ENCODE measurements at regions not wholly inside any gene's neighbourhood (a gene's known extent, or its start where the extent isn't known, plus 50 kb on each side); places are given as distances from the start of the nearest gene placed in this dataset.

- TF ChIP-seq, protein P1, sequence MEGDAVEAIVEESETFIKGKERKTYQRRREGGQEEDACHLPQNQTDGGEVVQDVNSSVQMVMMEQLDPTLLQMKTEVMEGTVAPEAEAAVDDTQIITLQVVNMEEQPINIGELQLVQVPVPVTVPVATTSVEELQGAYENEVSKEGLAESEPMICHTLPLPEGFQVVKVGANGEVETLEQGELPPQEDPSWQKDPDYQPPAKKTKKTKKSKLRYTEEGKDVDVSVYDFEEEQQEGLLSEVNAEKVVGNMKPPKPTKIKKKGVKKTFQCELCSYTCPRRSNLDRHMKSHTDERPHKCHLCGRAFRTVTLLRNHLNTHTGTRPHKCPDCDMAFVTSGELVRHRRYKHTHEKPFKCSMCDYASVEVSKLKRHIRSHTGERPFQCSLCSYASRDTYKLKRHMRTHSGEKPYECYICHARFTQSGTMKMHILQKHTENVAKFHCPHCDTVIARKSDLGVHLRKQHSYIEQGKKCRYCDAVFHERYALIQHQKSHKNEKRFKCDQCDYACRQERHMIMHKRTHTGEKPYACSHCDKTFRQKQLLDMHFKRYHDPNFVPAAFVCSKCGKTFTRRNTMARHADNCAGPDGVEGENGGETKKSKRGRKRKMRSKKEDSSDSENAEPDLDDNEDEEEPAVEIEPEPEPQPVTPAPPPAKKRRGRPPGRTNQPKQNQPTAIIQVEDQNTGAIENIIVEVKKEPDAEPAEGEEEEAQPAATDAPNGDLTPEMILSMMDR (IDR thresholded peaks at IDR 0.05; ENCODE audit: insufficient read depth, low read depth, low read length), result no peak
- no peak for TF ChIP-seq EZH2 (IDR thresholded peaks at IDR 0.05; ENCODE audit: insufficient read depth, low read length)
These were observed 631.6 kb upstream of the CAMK1G start for GRCh38 chr1:208951908-208952307.
